HCT116 (cell line): ENCODE measurements at regions not wholly inside any gene's neighbourhood (a gene's known extent, or its start where the extent isn't known, plus 50 kb on each side); places are given as distances from the start of the nearest gene placed in this dataset.

Experiments used
- ATAC-seq: fragments of 200-7000 bp; cut with Tn5 transposase; 2 replicates; pipeline ENCODE4 v1.9.1; 2020; ENCODE audit warnings: mild to moderate bottlenecking, moderate library complexity
- BruUV-seq: library from RNA; stranded (reverse); fragments of 400-500 nt; replicated peaks from 2 replicates; lab custom pipeline; 2021; lab: Mats Ljungman, UMichigan
- CTCF ChIA-PET: fragments of 300-600 bp; sonication (Branson Sonifier 250); formaldehyde crosslinking; loops from one replicate; lab custom pipeline; 2021; ENCODE audit warnings: antibody characterized with exemption; lab: Charles Lee
- POLR2A ChIA-PET: fragments of 300-600, 350-600 bp; sonication (Branson Sonifier 250); formaldehyde crosslinking; loops from one replicate; lab custom pipeline; 2021; ENCODE audit warnings: antibody characterized with exemption; lab: Charles Lee
- RAD21 ChIA-PET, 2 experiments: fragments of 300-600 bp; sonication (Branson Sonifier 250); formaldehyde crosslinking; loops; one replicate each; lab custom pipeline; 2023; ENCODE audit warnings: low total read pairs in 2 of 2; ENCODE audit not compliant: uncharacterized antibody in 2 of 2, unreplicated experiment in 2 of 2, low non-redundant PET in 1 of 2; lab: Charles Lee
- DNase-seq: peaks from one replicate; pipeline ENCODE4 v3.0.0-alpha.2; 2010; ENCODE audit warnings: low read depth, low spot score
- H2AFZ ChIP-seq: fragments of 200-600 bp; shearing (Covaris generic), sonication (generic); 2 replicates; pipeline ENCODE4 v1.6.1; 2017; ENCODE audit warnings: low read depth, mixed run types, mixed read lengths, antibody characterized with exemption, low read length; ENCODE audit not compliant: poor library complexity, severe bottlenecking
- H3K27ac ChIP-seq: 2 replicates; pipeline ENCODE4 v1.5.1; 2012; ENCODE audit warnings: low read depth, low read length
- H3K27me3 ChIP-seq: fragments of 200-600 bp; sonication (generic); 2 replicates; pipeline ENCODE4 v1.6.1; 2016; ENCODE audit warnings: mixed run types, low read length, mixed read lengths; ENCODE audit not compliant: insufficient read depth
- H3K36me3 ChIP-seq, 2 experiments: fragments of 200-500 bp in 1 of 2; fragments of 200-600 bp in 1 of 2; sonication (Bioruptor generic) in 1 of 2; sonication (generic) in 1 of 2; 2 replicates each; pipeline versions ENCODE4 v1.5.1 to v1.6.1; 2014 to 2016; ENCODE audit warnings: low read length in 2 of 2, inconsistent platforms in 1 of 2, mixed read lengths in 1 of 2, mixed run types in 1 of 2; ENCODE audit not compliant: insufficient read depth in 2 of 2, control insufficient read depth in 1 of 2
- H3K4me1 ChIP-seq, 2 experiments: fragments of 200-600 bp in 1 of 2; sonication (generic) in 1 of 2; 2 replicates each; pipeline versions ENCODE4 v1.5.1 to v1.6.1; 2012 to 2017; ENCODE audit warnings: low read length in 2 of 2, inconsistent platforms in 1 of 2, mild to moderate bottlenecking in 1 of 2, mixed read lengths in 1 of 2, mixed run types in 1 of 2, moderate library complexity in 1 of 2; ENCODE audit not compliant: insufficient read depth in 2 of 2, control insufficient read depth in 1 of 2
- H3K4me2 ChIP-seq: fragments of 200-600 bp; sonication (generic); 2 replicates; pipeline ENCODE4 v1.6.1; 2017; ENCODE audit warnings: mixed run types, low read length, mixed read lengths
- H3K4me3 ChIP-seq, 2 experiments: fragments of 200-600 bp in 1 of 2; sonication (generic) in 1 of 2; replicated peaks in 1 of 2; 2 replicates each; pipeline ENCODE4 v1.5.1; 2011 to 2016; ENCODE audit warnings: low read length in 2 of 2, control low read depth in 1 of 2, low read depth in 1 of 2, mild to moderate bottlenecking in 1 of 2, mixed read lengths in 1 of 2, mixed run types in 1 of 2
- H3K79me2 ChIP-seq: fragments of 200-600 bp; sonication (generic); 2 replicates; pipeline ENCODE4 v1.6.1; 2017; ENCODE audit warnings: mild to moderate bottlenecking, mixed run types, low read length, moderate library complexity, mixed read lengths; ENCODE audit not compliant: insufficient read depth
- H3K9ac ChIP-seq: fragments of 200-600 bp; sonication (generic); 2 replicates; pipeline ENCODE4 v1.6.1; 2016; ENCODE audit warnings: low read length, mixed read lengths
- H3K9me2 ChIP-seq: fragments of 200-600 bp; sonication (generic), shearing (Covaris generic); 2 replicates; pipeline ENCODE4 v1.6.1; 2017; ENCODE audit warnings: mixed run types, mild to moderate bottlenecking, moderate library complexity; ENCODE audit not compliant: insufficient read depth
- H3K9me3 ChIP-seq, 2 experiments: fragments of 200-500 bp in 1 of 2; fragments of 200-600 bp in 1 of 2; sonication (Bioruptor generic) in 1 of 2; sonication (generic) in 1 of 2; 2 replicates each; pipeline ENCODE4 v1.6.1; 2014 to 2017; ENCODE audit warnings: low read length in 2 of 2, mixed read lengths in 2 of 2, inconsistent platforms in 1 of 2, low read depth in 1 of 2, mild to moderate bottlenecking in 1 of 2, mixed run types in 1 of 2, moderate library complexity in 1 of 2; ENCODE audit not compliant: control insufficient read depth in 1 of 2, insufficient read depth in 1 of 2
- H4K20me1 ChIP-seq: fragments of 200-600 bp; sonication (generic), shearing (Covaris generic); 2 replicates; pipeline ENCODE4 v1.6.1; 2017; ENCODE audit warnings: mixed run types, mild to moderate bottlenecking, moderate library complexity; ENCODE audit not compliant: insufficient read depth
- CBX3 ChIP-seq: IDR thresholded peaks from 2 replicates; pipeline ENCODE4 v1.6.1; 2012; ENCODE audit warnings: low read depth
- CEBPB ChIP-seq: IDR thresholded peaks from 2 replicates; pipeline ENCODE4 v1.6.1; 2012; ENCODE audit warnings: low read depth
- EGR1 ChIP-seq: IDR thresholded peaks from 2 replicates; pipeline ENCODE4 v1.6.1; 2012; ENCODE audit warnings: low read depth
- EZH2 ChIP-seq: fragments of 200-600 bp; sonication (generic); IDR thresholded peaks from 2 replicates; pipeline ENCODE4 v1.6.1; 2017; ENCODE audit warnings: antibody characterized with exemption, mixed run types
- EZH2phosphoT487 ChIP-seq: fragments of 200-600 bp; IDR thresholded peaks from 2 replicates; pipeline ENCODE4 v1.6.1; 2018; ENCODE audit warnings: antibody characterized with exemption, borderline replicate concordance
- POLR2A ChIP-seq: IDR thresholded peaks from 2 replicates; pipeline ENCODE4 v1.7.0; 2011; ENCODE audit warnings: borderline replicate concordance; ENCODE audit not compliant: insufficient read depth, insufficient read length; ENCODE audit errors: extremely low read depth
- POLR2AphosphoS5 ChIP-seq: IDR thresholded peaks from 2 replicates; pipeline ENCODE4 v1.6.1; 2011; ENCODE audit warnings: mild to moderate bottlenecking, low read depth, low read length, moderate library complexity
- RAD21 ChIP-seq: IDR thresholded peaks from 2 replicates; pipeline ENCODE4 v1.6.1; 2012; ENCODE audit warnings: low read depth, mild to moderate bottlenecking
- SIN3A ChIP-seq: IDR thresholded peaks from 2 replicates; pipeline ENCODE4 v1.6.1; 2012; ENCODE audit warnings: low read depth
- SP1 ChIP-seq: IDR thresholded peaks from 2 replicates; pipeline ENCODE4 v1.6.1; 2012; ENCODE audit warnings: low read depth
- SRF ChIP-seq: IDR thresholded peaks from 2 replicates; pipeline ENCODE4 v1.6.1; 2012; ENCODE audit warnings: low read depth
- TCF7L2 ChIP-seq: IDR thresholded peaks from 2 replicates; pipeline ENCODE4 v1.7.0; 2011; ENCODE audit warnings: borderline replicate concordance, inconsistent platforms; ENCODE audit not compliant: insufficient read depth, insufficient read length; ENCODE audit errors: extremely low read depth
- YY1 ChIP-seq: IDR thresholded peaks from 2 replicates; pipeline ENCODE4 v1.6.1; 2011; ENCODE audit warnings: low read length, low read depth, moderate library complexity, mild to moderate bottlenecking; ENCODE audit not compliant: insufficient replicate concordance; ENCODE audit errors: extremely low read depth
- ZFX ChIP-seq: fragments of 450-650 bp; IDR thresholded peaks from 2 replicates; pipeline ENCODE4 v1.6.1; 2017
- intact Hi-C: fragments of 100-400 bp; cut with micrococcal nuclease; formaldehyde crosslinking; loops from 2 replicates; pipeline ENCODE4 v1.10.0; 2022
- TF ChIP-seq, protein P1 (sequence below), 3 experiments: fragments of 200-600 bp in 1 of 3; sonication (generic) in 1 of 3; IDR thresholded peaks in 2 of 3; conservative IDR thresholded peaks in 1 of 3; 2 replicates each; pipeline ENCODE4 v1.5.1; 2012 to 2017; ENCODE audit warnings: low read depth in 2 of 3, low read length in 2 of 3, antibody characterized with exemption in 1 of 3, borderline replicate concordance in 1 of 3, control low read depth in 1 of 3, mild to moderate bottlenecking in 1 of 3, mixed read lengths in 1 of 3, mixed run types in 1 of 3, moderate library complexity in 1 of 3; ENCODE audit not compliant: insufficient read depth in 1 of 3
- TF ChIP-seq, protein P2 (sequence below): IDR thresholded peaks from 2 replicates; pipeline ENCODE4 v1.6.1; 2011; ENCODE audit warnings: mild to moderate bottlenecking, low read length, moderate library complexity; ENCODE audit not compliant: insufficient replicate concordance; ENCODE audit errors: extremely low read depth
- TF ChIP-seq, protein P3 (sequence below): IDR thresholded peaks from 2 replicates; pipeline ENCODE4 v1.6.1; 2012; ENCODE audit warnings: low read depth
- TF ChIP-seq, protein P4 (sequence below): IDR thresholded peaks from 2 replicates; pipeline ENCODE4 v1.6.1; 2012

DNA sequence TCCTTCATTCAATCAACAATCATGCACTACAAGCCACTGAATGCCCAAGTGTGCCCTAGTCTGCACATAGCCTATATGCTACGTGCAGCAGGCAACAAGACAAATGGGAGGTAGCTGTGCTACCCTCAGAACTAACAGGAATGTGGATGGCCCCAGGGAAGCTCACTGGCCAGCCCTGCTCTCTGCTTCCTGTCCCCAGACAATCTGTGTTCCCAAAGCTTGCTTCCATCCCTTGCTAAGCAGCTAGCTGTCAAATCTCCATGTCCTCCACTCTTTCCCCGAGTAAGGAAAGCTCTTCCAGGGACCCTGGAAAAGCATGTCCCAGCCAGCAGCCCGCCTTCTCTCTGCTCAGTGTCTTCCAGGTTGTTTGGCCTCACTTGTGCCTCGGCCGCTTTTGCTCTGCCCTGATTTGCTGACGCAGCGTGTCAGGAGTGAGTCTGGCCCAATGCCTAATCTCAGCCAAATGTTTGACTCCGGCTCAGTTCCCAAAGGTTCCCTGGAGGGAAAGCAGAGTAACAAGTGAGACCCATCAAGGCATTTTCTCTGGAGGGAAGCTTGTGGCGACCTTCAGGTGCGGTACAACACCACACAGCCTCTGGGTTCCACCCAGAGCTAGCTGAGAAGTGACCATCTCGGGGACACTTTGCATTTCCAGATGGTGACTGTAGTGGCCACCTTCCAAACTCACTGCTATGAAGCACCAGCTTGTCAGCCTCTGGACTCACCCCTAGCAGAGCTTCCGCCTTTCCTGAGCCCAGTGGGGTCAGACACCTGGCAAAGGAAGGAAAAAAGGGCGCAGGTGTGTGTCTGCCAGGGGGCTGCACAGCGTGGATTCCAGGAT, 243.4 kb downstream of the RHOU start (continued):
- TF ChIP-seq POLR2AphosphoS5: no peak
- TF ChIP-seq TCF7L2: no peak

DNA sequence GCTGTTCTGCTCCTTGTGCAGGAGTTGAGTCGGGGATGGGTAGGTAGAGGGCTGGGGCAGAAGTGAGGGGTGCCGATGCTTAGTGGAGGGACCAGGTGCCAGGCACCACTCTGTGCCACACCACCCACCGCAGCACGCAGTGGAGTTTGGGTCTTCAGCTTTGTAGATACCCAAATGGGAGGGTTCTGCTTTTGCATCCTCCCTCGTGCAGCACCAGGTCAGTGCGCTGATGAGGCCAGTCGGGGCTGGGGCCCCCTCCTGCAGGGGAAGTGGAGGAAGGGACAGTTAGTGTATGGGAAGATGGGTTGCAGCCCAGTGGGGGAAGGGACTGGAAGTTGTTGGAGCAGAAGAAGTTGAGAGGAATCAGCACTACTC, 244.0 kb downstream of the RHOU start:
- ATAC-seq: no peak
- DNase-seq: no peak
- no peak overlapping the region for H3K9ac ChIP-seq
- no peak overlapping the region for H3K4me3 ChIP-seq
- no peaks in the 10 kb centered on the region for H3K27me3 ChIP-seq
- CTCF ChIA-PET: no interaction called here
- no peaks in the 10 kb centered on the region for H3K4me1 ChIP-seq
- H4K20me1 ChIP-seq: no peaks in the 10 kb centered on the region
- RAD21 ChIA-PET: no interaction called here
- H3K9me2 ChIP-seq: no peaks in the 10 kb centered on the region
- no peak overlapping the region for H2AFZ ChIP-seq
- no peak overlapping the region for H3K27ac ChIP-seq
- H3K36me3 ChIP-seq: no peaks in the 10 kb centered on the region
- POLR2A ChIA-PET: no interaction called here
- H3K9me3 ChIP-seq: no peaks in the 10 kb centered on the region
- no peaks in the 10 kb centered on the region for H3K79me2 ChIP-seq
- no TSS peak for BruUV-seq
- intact Hi-C loops: no loop called here
- H3K4me2 ChIP-seq: no peak overlapping the region
- no peak for TF ChIP-seq RAD21
- TF ChIP-seq EZH2: no peak
- no peak for TF ChIP-seq CBX3
- TF ChIP-seq, protein P1, sequence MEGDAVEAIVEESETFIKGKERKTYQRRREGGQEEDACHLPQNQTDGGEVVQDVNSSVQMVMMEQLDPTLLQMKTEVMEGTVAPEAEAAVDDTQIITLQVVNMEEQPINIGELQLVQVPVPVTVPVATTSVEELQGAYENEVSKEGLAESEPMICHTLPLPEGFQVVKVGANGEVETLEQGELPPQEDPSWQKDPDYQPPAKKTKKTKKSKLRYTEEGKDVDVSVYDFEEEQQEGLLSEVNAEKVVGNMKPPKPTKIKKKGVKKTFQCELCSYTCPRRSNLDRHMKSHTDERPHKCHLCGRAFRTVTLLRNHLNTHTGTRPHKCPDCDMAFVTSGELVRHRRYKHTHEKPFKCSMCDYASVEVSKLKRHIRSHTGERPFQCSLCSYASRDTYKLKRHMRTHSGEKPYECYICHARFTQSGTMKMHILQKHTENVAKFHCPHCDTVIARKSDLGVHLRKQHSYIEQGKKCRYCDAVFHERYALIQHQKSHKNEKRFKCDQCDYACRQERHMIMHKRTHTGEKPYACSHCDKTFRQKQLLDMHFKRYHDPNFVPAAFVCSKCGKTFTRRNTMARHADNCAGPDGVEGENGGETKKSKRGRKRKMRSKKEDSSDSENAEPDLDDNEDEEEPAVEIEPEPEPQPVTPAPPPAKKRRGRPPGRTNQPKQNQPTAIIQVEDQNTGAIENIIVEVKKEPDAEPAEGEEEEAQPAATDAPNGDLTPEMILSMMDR (IDR thresholded peaks at IDR 0.05 in 2 of 3, conservative IDR thresholded peaks at IDR 0.05 in 1 of 3; ENCODE audit: borderline replicate concordance in 1 of 3, insufficient read depth in 1 of 3, low read depth in 2 of 3, low read length in 2 of 3): no peak
- TF ChIP-seq, protein P2, sequence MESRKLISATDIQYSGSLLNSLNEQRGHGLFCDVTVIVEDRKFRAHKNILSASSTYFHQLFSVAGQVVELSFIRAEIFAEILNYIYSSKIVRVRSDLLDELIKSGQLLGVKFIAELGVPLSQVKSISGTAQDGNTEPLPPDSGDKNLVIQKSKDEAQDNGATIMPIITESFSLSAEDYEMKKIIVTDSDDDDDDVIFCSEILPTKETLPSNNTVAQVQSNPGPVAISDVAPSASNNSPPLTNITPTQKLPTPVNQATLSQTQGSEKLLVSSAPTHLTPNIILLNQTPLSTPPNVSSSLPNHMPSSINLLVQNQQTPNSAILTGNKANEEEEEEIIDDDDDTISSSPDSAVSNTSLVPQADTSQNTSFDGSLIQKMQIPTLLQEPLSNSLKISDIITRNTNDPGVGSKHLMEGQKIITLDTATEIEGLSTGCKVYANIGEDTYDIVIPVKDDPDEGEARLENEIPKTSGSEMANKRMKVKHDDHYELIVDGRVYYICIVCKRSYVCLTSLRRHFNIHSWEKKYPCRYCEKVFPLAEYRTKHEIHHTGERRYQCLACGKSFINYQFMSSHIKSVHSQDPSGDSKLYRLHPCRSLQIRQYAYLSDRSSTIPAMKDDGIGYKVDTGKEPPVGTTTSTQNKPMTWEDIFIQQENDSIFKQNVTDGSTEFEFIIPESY: no peak
- no peak for TF ChIP-seq CEBPB
- no peak for TF ChIP-seq EGR1
- TF ChIP-seq SP1: no peak
- no peak for TF ChIP-seq TCF7L2
- no peak for TF ChIP-seq SRF
- no peak for TF ChIP-seq ZFX
- TF ChIP-seq, protein P3, sequence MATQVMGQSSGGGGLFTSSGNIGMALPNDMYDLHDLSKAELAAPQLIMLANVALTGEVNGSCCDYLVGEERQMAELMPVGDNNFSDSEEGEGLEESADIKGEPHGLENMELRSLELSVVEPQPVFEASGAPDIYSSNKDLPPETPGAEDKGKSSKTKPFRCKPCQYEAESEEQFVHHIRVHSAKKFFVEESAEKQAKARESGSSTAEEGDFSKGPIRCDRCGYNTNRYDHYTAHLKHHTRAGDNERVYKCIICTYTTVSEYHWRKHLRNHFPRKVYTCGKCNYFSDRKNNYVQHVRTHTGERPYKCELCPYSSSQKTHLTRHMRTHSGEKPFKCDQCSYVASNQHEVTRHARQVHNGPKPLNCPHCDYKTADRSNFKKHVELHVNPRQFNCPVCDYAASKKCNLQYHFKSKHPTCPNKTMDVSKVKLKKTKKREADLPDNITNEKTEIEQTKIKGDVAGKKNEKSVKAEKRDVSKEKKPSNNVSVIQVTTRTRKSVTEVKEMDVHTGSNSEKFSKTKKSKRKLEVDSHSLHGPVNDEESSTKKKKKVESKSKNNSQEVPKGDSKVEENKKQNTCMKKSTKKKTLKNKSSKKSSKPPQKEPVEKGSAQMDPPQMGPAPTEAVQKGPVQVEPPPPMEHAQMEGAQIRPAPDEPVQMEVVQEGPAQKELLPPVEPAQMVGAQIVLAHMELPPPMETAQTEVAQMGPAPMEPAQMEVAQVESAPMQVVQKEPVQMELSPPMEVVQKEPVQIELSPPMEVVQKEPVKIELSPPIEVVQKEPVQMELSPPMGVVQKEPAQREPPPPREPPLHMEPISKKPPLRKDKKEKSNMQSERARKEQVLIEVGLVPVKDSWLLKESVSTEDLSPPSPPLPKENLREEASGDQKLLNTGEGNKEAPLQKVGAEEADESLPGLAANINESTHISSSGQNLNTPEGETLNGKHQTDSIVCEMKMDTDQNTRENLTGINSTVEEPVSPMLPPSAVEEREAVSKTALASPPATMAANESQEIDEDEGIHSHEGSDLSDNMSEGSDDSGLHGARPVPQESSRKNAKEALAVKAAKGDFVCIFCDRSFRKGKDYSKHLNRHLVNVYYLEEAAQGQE: no peak
- no peak for TF ChIP-seq EZH2phosphoT487
- no peak for TF ChIP-seq YY1
- TF ChIP-seq, protein P4, sequence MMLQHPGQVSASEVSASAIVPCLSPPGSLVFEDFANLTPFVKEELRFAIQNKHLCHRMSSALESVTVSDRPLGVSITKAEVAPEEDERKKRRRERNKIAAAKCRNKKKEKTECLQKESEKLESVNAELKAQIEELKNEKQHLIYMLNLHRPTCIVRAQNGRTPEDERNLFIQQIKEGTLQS: no peak
- TF ChIP-seq POLR2A: no peak
- no peak for TF ChIP-seq SIN3A
